COLO668 (cell line): ENCODE measurements at regions not wholly inside any gene's neighbourhood (a gene's known extent, or its start where the extent isn't known, plus 50 kb on each side); places are given as distances from the start of the nearest gene placed in this dataset.
"Not testable (repeated sequence)": the region's sequence is repeated elsewhere in the genome, so short reads cannot be mapped to it uniquely, and the experiment has no call there.

Experiments
- DNase-seq: peaks from one replicate; lab custom pipeline; 2025; ENCODE audit not compliant: unreplicated experiment; lab: John Stamatoyannopoulos, UW

DNA sequence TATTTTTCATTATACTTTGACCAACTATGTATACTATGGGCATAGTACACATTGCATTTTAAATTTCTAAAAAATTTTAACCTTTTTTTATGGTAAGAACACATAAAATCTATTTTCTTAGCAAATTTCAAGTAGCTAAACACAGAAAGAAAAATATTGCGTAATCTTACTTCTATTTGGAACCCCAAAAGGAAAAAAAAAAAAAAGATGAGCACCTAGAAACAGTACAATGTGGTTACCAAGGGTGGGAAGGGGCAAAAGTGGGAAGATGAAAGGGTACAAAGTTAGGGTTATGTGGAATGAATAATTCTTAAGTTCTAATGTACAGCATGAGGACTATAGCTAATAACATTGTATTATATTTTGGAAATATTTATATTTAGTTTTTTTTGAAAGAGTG, 205.0 kb upstream of the EPHA4 start:
- DNase-seq = no peak

DNA sequence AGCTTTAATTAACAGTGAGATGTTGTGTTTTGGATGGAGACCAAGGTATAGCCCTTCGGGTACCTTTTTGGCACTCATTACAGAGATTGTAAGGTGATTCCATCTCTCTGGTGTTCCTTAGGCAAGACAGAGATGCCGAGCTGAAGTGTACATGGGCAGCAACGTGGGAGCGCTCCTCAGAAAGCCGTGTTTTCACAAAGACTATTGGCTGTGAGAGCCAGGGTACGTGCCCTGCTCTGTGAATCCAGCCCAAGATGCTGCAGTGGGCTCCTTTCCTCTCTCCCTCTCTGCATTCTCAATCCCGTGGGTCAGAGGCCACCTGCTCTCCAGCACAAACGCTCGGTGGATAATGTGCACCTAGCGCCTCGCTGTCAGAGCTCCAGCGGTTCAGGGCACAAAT, 203.0 kb upstream of the EPHA4 start:
- DNase-seq = no peak

DNA sequence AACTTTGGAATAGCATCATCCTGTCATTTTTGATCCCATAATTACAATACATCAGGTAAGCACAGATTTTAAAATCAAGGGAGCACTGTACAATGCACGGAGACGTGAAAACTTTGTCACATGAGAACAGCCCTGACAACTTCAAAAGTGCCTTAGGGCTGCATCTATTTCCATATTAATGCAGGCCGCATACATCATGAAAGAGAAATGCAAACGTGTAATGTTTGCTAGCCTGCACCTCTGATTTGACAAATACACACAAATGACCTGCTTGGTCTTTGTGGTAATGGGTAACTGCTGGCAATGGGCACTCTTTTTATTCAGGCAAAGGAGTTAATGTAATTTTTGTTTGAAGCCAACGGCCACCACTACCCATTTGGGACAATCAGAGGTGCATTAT, 202.0 kb upstream of the EPHA4 start:
- no peak for DNase-seq

DNA sequence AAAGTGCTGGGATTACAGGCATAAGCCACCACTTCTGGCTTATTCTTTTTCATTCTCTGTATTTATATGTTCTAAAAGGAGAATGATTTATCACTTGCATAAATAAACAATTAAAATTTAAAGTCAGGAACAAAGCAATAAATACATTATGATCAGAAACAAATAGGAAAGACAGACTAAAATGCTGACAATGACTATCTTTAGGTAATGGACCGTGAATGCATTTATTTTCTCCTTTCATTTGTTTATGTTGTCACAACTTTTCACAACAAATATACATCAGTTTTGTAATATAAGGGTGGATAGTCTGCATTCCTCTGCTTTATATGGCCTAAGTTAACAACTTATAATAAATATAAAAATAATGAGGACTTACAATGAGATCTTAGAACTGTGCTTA, 199.2 kb upstream of the EPHA4 start:
- DNase-seq = no peak

DNA sequence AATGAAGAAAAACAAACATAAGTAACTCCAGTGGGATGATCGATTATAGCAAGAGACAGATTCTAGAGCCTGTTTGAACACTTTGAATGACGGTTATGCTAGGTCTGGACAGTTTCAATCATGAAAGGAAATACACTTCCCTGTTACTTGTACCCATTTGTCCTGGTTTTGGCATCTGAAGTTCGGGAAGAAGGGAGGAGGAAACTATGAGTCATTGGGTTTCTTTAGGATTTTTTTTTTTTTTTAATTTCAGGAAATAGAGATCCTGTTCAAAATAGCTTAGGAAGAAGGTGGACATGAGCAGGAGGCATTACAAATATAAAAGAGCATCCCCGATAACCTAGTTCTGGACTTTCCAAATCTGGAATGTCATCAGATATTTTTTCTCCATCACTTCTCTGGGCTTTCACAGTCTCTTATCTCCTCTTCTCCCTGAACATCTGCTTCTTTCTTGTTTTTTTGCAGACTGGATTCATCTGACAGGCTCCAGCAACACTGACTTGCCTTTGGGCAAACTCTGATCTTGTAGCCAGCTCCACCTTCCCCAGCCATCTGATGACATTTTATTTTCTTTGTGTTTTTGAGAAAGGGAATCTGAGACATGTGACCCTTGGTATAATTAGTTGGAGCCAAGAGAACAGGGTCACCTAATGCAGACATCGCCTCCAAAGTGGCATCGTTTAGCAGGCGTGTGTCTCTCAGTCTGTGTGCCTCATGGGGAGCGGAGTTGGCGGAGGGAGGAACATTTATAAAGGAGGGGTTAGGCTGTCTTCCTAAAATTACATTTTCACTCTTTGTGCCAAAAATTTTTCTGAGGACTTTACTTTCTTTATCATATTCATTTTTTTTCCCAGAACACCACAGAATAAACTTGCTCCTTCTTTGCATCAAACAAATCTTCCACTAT, 195.3 kb upstream of the EPHA4 start:
- no peak for DNase-seq

DNA sequence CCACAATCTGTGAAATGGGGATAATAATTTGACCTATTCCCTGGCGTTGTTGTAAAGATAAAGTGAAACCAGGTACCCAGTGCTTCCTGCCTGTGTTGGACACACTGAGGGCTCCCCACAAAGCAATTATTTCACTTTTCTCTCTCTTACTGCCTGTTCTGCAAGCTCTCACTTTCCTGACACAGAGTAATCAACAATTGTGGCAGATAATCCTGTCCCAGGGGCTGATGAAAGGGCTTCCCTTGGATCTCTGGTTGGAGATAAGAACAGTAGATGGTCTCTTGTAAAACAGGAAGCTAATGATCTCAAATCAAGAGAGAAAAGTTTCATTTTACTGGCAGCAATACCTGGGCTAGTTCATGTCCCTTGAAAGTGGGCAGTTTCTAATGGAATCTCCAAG, 190.4 kb upstream of the EPHA4 start:
- no peak for DNase-seq

DNA sequence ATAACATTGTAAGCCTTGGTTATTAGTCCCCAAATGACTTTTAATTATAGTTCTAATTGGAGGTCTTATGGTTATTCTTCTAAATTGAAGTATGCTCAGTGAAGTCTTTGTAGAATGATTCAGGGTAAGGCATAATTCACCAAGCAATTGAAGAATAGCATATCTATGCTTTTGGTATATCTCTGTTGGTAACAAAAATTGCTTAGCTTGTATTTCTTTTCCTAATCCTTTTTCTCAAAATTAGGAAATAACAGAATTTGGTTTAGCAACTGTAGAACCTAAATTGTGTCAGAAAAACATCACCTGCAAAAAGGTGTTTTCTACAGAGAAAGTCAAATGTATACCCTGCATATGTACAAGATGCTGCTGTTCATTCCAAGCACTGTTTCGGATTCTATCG, 189.2 kb upstream of the EPHA4 start:
- no peak for DNase-seq

DNA sequence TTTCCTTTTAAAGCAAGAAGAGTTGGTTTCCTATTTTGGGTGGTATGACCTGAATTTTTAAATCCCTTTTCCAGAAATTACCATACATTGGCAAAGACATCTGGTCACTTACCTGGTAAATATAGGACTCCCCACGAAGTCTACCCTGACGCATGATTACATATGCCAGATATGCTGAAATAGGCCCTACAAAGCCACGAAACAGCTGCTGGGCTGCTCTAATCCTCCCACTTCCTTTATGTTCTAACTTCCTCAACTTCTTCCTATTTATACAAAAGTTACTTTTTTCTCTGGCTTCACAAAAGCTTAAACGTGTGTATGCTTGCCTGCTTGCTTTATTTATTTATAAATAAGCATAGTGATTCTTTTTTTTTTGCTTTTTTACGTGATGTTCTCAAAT, 186.0 kb upstream of the EPHA4 start:
- DNase-seq = no peak

DNA sequence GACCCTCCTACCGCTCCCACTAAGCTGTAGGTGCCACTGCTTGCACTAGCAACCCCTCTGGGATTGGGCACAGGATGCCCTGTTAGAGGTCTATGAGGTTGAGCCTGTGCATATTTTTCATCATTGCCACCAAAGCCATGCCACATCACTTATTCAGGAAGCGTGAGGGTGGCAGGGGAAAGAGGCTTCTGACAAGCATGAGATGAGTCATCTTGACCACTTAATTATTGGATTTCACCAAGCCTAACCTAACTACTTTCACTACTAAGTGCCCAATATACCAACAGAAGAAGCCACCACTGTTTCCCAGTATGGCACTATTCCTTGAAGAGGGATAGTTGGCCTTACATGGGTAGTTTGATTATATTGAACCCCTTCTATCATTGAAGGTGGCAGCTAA, 181.3 kb upstream of the EPHA4 start:
- no peak for DNase-seq

DNA sequence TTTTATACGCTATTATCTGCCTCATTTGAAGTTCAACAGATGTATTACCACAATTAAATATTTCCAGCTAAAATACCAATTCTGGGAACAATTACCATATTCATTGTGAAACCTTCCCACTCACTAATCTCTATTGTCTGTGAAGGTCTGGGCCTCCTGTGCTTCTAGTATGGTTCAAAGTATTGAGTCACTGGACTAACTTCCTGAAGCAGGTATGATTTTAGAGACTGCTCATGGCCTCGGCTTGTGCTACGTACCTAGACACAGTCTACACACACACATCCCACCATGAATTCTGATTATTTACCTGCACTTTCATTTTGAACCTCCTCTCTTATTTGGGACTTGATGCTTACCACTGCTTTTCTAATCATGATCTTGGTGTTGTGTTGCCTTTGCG, 180.7 kb upstream of the EPHA4 start:
- no peak for DNase-seq

DNA sequence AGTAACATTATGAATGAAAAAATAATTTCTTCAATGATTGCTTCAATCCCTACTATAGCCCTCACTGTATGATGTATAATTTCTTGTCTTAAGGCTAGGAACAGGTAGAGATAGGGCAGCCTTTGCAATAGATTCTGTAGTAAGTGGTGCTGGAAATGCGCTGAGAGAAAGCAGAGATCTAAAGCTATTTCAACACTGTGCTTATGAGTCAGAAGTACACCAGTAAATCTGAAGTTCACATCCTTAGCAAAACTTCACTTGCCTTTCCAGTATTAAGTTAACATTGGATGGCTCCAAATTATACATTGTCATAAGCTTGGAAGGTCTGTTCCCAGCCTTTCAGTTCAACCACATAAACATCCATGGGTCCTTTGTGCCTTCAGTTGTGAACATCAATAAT, 178.2 kb upstream of the EPHA4 start:
- DNase-seq = no peak

DNA sequence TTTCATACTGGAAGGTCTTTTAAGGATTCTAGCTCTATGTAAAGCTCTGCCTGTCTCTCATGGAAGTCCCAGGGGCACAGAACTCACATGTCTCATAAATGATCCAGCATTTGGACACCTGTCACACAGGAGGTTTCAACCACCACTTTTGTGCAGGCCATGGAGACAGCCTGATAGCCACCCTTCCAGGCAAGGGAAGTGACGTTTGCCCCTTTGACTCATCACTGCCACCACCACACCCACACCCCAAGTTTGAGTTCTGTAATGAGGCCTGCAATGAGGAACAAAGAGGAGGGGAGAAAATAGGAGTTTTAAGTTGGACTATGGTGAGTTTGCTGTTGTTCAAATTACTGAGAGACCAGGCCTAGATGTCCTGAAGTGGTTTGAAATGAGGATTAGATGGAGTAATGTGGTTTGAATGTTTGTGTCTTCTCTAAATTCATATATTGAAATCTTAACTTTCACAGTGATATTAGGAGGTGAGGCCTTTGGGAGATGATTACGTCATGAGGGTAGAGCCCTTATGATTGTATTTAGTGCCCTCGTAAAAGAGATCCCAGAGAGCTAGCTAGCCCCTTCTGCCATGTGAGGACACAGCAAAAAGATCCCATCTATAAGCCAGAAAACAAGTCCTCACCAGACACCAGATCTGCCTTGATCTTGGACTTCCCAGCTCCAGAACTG, 175.3 kb upstream of the EPHA4 start:
- DNase-seq = no peak

DNA sequence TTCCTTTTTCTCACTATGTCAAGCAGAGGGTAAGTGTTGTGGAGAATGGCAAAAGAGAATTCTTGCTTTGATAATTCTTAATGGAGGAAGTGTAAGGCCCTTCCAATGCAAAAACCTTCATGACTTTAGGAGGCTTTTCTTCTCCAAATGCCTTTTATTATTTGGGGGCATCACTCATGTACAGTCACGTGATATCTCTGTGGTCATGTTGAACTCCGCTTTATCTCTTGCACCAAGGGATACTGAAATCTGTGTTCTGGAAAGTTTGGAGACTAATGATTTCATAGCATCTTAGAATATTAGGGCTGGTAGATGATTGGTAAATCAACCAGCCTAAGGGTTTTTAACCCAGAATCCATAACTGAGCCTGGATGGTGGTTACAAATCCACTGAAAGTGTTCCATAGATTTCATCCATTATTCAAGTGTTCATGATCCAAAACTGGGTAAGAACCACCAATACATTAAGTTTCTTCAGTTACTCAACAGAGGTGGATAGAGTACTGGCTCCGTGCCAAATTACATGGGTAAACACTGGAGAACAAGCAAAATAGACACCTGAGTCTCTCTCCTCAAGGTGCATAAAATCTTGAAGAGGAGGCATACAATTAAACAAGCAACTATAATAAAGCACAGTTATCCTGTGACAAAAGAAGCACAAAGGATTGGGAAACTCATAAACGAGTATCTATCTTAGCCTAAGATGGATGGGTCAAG, 169.6 kb upstream of the EPHA4 start:
- no peak for DNase-seq

DNA sequence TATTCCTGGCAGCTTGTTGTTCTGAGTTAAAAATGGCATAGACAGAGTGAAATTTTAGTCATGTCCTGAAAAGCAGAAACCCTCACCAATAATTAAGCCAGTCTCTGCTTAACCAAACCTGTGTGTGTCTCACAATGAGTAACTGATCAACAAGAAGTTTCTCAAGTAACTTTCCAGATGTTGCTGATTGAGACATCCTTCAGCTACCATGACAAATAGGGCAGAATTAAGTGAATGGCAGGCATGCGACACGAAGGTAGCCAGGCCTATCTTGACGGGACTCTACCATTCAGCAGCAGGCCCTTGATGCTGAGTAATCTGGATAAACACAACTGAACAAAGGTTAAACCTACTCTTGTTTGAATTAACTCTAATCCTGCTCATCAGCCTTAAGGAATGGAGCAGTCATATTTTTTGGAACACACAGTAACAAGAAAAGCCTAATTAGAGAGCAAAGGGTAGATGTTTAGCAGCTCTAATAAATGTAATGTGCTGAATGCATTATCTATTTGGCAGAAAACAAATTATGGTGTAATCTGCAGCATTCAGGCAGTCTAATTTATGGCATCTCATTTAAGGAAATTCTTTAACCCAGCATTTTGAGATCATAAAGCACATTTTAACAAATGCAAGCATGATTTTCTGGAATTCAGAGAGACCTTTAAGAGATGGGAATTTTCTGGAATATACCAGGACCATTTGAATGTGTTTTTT, 159.5 kb upstream of the EPHA4 start:
- peak; percentile 9 for DNase-seq

DNA sequence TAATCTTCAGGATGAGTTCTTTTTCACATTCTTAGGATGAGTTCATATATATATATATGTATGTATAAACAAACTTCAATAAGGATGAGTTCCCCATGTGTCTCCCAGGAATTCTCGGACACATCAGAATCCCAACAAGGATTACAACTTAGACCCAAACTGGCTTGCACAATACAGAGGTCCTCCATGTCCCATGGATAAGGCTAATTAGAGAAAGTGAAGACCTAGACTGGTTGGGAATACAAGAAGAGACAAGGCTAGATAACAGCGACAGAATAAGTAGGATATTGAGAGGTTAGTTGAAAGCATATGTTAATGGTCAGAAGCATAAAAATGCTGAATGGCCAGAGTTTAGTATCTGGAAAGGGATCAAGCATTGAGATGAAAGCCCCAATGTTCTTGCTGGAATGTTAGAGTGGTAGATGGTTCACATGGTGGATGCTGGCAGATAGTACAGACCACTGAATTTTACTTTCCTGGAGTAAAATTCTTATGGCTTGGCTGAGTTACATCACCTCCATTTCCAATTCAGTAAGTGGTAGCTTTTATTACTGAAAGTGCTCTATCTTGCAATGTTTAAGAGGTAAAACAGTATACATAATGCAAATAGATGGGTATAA, 154.9 kb upstream of the EPHA4 start:
- DNase-seq = no peak

DNA sequence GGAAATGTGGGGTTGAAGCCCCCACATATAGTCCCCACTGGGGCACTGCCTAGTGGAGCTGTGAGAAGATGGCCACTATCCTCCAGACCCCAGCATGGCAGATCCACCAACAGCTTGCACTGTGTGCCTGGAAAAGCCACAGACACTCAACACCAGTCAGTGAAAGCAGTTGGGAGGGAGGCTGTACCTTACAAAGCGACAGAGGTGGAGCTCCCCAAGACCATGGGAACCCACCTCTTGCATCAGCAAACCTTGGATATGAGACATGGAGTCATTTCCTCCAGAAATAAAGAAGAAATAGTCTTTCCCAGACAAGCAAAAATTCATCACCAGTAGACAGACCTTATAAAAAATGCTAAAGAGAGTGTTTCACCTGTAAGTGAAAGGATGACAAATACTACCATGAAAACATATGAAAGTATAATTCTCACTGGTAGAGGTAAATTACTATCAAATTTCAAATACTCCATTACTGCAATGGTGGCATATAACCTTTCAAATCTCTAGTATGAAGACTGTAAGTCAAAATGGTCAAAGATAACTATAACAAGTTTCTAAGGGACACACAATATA, 152.6 kb upstream of the EPHA4 start:
- no peak for DNase-seq

DNA sequence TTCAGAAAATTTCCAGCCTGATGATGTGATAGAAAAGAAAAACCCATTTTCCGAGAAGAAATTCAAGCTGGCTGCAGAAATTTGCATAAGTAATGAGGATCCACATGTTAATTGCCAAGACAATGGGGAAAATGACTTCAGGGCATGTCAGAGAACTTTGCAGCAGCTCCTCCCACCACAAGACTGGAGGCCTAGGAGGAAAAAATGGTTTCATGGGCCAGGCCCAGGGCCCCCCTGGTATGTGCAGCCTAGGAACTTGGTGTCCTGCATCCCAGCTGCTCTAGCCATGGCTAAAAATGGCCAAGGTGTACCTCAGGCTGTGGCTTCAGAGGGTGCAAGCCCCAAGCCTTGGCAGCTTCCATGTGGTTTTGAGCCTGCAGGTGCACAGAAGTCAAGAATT, 152.0 kb upstream of the EPHA4 start:
- DNase-seq = not testable (repeated sequence)

DNA sequence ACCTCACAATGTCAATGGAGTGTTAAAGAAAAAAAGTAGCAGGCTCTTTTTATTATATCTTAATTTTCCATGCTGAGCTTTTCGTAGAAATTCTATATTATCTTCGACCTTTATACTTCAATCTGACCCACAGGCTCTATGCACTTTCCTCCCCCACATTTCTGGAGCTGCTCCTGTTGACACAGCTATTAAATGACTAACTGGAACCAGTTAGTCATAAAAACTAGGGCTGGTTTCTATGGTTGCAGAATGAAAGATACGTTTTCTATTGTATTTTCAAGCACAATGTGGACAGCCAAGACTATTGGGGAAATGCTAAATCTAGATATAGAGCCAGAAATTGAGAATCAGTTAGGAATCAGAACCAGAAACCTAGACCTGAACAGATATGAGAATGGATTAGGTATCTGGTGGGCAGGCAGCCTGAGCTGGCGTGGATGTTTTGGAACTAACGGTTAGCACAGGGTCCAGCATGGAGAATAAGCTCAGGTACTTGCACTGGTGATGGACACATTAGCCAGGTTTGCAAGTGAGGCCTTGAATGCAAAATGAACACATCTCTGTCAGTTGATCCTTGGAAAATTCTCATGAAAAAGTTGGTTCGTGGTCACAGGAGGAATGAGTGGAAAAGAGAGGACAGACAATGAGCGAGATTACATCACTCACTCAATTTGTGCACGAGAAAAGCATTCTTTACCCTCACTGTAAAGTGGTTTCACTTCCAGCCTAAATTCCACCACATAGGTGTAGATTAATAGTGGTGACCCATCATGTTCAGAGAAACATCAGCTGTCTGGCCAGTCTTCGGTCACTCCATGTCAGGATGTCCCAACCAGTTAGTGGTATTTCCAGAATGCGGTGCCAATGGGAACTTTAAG, 144.6 kb upstream of the EPHA4 start:
- DNase-seq = peak; percentile 10

DNA sequence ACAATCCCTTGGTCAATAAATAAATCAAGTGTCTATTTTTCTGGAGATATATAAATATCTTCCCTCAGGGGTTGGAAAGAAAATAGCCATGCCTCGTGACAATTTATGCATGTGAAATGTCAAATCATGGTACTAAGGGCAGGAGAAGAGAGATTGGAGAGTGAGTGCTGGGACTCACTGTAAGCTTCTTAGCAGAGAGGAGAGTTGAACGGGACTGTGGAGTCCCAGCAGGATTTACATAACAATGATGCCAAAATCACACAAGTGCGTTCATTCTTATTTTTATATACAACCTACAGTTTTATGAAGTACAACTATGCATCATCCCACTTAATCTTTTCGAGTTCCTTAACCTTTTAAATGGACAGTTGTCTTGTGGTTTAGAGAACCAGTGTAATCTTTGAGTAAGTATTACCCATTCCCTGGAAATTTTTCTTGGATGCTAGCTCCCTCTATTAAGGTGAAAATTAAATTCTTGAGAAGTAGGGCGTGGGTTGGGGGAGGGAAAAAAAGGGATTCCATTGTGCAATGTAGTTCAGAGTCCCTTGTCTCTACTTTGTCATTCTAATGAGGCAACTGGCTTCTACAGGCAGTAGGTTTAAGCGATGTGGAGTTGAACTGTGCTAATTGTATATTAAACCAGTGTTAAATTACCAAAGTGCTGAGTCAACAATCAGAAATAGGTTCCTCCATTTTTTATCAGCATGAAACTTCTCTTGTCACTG, 143.6 kb upstream of the EPHA4 start:
- no peak for DNase-seq
